ENCODE measurements at regions not wholly inside any gene's neighbourhood (a gene's known extent, or its start where the extent isn't known, plus 50 kb on each side); places are given as distances from the start of the nearest gene placed in this dataset.
A peak's percentile ranks its signal among the peaks of the same experiment; 100 is the strongest.

DNA sequence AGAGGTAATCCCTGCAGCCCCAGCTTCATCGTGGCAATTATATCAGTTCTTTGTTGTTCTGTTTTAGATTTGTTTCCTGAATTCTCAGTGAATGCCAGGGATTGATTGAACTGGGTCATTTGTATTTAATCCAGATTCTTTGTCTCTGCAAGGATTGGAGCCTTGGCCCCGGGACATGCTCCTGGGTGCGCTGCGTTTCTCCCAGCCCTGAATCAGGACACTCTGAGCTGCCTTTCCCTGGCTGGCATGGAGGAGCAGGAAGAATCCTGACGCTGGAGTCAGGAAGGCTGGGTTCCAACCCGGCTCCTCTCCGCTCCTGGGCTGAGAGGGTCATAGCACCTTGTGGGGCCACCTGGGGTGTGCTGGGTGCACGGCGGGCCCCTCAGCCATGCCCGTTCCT, 545.6 kb downstream of the QKI start:
- DNase-seq (ENCODE audit: low read depth), result no peak

DNA sequence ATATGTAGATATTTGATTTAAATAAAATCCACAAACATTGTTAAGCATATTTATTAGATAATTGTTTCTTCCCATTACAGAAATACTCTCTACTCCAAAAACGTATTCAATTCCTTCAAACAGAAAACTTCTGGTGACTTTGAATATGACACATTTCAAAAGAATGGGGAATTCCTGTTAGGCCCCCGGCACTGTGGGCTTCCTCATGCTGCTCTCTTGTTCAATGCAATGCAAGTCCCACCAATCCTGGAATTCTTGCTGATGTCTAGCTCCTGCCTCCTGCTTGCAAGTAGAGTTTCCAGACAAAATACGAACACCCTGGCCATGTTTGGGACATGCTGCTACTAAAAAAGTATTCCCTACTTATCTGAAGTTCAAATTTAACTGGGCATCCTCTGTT, 544.1 kb downstream of the QKI start:
- DNase-seq (ENCODE audit: low read depth), result no peak

DNA sequence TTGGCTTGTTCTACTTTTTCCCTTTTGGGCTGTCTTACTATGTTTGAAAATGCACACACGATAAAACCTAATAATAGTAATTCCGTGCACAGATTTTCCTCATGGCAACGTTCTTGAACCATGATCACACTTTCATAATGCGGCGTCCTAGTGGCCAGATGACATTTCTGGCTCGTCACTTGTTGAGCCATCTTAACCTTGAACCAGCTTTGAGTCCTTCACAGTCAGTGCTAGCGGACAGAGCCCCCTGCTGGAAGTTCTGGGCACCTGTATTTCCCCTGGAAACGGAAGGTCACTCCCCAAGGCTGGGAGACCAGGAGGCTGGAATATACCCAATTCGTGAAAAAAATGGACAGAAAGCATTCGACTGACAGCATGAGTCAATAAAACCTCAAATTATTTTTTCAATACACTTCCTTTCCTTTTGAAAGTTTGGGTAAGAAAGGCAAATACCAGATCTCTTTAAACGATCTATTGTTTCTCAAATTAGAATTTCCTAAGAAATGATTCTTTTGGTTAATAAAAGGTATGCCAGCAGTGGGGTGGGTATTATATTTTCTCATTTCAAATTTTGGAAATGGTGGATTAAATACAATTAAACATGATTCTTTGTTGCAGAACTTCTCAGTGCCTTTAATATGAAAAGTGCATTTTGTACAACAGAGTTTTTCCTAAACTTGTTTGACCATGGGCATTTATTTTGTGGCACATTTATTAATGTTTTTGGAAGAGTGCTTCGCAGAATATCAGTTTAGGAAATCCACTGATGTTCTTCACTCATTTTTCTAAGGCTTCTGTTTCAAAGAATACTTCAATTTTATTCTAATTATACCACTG, 542.3 kb downstream of the QKI start:
- peak; percentile 81 for DNase-seq (ENCODE audit: low read depth)

DNA sequence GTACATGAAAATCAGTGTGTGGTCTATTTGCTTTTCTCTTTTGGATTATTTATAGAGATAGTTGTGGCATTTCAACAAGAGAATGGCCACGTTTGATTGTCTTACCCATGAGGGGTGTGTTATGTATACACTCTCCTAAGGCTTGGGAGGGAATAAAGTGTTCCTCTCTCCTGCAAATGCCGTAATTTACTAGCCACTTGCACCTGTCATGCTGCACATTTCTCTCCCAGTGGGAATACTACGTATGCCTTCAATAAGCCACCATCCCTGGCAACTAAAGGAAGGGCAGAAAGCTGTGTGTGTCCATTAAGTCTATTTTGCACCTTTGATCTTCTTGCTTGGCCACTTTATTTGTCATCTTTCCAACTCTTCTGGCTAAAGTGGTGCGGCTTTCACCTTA, 541.2 kb downstream of the QKI start:
- DNase-seq (ENCODE audit: low read depth), result peak; percentile 9

DNA sequence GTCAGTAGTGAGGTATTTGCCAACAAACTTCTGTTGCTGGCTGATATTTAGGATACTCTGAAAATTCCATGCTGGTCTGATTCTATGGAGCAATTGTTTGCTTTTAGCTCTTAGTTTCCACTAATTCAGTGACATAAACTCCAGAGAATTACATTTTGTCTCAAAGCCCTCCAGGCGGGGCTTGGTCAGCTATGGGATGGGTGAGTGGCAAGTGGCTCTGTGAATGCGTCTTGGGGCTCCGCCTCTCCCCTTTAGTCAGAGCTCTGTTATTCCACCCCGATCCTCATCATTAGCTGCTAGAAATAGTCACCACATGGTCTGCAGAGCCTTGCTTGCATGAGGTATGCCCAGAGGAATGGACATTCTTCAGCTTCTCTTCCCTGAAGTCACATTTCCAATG, 540.6 kb downstream of the QKI start:
- peak; percentile 58 for DNase-seq (ENCODE audit: low read depth)

DNA sequence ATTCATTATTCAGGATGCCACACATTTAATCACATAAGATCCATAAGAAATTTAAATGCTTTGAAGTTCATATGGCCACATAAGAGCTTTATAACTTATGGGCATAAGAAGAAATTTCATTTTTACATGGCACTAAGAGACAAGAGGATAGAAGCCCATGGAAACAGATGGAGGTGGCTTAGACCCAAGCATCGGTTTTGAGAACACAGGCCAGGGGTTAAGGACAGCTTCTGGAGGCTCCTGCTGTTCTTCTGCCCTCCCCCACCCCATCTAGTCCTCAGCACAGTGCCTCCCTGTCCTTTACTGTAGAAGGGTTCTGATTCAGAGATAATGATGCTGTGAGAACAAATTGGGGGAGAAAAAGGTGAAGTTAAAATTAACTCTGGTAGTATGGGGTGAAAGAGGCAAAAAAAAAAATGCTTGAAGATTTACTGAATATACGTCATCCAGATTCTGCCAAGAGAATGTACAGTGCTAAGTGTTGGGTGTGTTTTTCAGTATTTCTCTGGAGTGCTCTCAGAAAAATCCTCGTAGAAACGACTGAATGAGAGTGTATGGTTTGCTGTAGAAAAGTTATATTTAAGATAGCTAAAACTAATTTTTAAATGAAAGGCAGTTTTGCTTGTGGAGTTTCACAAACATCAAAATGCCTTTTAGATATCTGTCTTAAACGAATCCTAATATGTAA, 539.7 kb downstream of the QKI start:
- no peak for DNase-seq (ENCODE audit: low read depth)

DNA sequence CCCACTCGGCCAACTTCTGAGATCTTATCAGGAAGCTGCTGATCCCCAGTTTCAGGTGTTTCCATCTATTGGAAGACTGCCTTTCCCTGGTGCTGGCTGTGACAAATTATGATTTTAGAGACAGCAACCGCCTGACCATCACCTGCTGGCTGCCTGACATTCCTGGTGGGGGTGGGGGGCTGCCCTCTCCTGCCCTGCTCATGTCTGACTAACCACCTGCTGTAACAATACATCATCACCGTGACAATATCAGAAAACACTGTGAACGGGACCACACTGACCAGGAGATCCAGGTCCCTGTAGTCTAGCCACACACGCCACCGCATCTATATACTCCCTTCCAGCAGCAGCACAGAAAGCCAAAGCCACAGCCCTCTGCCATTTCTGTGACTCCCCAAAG, 537.5 kb downstream of the QKI start:
- DNase-seq (ENCODE audit: low read depth), result no peak

DNA sequence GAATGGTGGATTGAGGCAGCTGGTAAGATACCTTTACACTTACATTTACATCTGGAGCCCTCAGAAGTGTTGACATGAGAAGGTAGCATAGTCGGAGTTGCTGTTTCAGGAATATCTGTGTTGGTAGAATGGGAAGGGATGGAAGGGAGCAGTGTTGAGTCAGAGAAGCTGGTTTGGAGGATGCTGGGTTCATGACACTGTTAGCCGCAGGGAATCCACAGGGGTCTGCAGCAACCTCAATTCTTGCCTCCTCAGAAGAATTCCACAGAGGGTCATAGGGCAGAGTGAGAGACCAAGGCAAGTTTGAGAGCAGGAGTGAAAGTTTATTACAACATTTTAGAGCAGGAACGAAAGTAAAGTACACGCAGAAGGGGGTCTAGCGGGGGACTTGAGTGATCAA, 536.8 kb downstream of the QKI start:
- no peak for DNase-seq (ENCODE audit: low read depth)

DNA sequence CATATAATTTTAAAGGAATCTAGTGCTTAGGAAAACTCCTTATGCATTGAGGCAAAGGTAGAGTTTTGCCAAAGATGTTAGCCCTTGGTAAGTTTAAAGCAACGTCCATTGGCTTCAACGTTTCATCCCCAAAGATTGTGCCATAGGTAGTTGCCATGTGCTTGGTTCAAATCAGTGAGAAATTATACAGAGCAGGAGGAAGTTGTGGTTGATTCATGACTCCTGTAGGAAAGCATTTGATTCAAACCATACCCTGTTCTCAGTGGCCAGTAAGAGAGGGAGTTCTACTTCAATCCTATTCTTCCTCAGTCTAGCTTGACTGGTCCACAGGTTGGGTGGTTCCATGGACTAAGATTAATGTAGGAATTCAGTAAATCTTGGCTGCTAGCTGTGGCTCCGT, 535.6 kb downstream of the QKI start:
- no peak for DNase-seq (ENCODE audit: low read depth)

DNA sequence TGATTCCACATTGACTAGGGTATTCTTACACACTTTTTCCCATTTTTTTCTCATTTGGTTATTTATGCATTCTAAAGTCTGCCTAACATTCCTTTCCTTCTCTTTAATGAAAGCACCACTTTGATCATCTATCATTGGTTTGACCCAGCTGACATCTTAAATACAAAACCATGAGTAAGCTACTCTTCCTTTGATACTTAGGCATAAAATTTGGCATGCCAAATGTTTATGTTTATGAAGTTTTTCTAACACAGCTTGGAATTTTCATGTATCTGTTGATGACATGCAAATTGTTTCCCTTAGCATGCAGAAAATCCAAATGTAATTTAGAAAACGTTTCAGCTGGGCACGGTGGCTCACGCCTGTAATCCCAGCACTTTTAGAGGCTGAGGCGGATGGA, 534.9 kb downstream of the QKI start:
- no peak for DNase-seq (ENCODE audit: low read depth)

DNA sequence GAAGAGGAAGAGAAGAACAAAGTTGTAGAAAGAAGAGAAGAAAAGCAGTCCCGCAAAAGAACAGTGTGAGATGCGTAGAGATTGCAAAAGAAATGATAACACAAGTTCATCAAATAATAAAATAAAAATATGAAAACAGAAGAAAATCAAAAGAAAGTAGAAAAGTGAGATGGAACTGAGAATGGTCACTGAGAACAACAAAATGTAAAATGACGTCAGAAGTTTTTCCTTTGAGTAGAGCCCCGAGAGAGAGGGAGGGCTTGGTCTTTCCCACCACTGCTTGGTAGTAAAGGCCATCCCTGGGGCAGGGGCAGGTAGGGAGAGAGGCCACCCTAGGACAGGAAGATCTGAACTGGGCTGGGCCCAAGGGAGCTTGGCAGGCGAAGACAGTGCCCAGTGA, 533.7 kb downstream of the QKI start:
- DNase-seq (ENCODE audit: low read depth), result no peak

DNA sequence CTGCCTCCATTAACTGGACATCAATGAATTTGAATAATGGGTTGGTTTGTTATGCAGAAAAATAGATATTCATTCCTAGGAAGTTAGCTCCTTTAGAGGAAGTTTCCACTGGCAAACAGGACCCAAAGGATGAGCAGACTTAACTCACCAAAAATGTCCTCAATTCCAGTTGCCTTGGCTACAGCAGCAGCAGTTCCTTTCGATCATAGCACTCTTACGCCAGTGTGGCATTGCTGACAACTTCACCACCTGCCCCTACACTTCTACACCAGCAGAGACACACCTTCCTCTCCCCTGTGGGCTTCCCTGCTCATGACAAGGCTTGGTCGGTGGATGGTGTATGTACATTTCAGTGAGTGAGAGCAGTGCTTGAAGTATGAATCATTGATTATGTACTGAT, 532.8 kb downstream of the QKI start:
- peak; percentile 6 for DNase-seq (ENCODE audit: low read depth)

DNA sequence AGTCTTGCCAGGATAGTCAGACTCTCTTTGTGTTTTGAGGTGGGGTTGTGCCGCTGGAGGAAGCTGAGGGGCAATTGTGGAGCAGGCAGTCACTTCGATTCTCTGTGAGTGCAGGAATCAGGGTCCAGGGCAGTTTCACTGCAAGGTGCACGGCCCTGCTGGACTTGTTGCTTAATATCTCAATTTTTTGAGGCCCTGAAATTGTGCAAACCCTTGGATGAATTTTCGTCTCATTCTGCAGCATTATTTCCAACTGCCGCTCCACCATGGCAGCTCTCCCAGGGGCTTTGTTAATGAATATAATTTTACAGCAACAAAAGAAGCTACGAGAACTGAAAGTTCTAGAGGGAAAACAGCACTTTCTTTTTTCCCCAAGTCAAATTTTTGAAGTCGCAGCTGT, 531.9 kb downstream of the QKI start:
- DNase-seq (ENCODE audit: low read depth), result no peak

DNA sequence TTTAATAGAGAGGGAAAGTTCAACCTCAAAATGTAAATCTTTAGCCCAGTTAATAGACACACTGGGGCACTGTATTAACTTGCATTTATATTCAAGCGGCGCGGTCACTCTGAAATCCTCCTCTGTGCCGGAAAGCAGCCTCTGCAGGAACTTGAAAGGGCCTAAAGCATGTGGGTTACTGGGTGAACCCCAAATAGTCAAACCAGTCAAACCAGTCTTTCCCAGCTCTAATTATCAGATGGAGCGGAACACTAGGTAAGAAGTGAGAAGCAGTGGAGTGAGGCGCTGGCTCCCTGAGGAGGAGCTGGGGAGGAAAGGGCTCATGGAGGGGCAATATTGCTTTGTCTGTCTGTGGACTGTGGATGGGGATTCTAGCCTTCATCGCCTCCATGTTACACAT, 531.3 kb downstream of the QKI start:
- DNase-seq (ENCODE audit: low read depth), result no peak

DNA sequence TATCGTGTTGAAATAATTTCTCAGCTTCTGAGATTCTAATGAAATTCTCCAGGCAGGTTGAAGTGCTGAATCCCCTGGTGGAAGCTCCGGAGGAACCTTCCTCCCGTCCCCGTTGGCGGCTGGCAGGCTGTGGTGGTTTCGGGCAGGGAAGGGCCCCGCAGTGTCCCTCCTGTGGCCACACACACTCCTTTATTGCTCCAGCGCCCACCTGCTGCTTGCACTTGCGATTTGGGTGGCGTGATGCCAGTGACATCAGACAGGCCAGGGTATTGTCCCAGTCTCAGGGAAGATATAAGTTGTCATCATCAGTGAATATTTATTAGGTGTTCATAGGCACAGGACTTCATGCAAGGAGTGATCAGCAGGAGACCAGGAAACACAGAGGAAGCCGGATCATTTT, 530.4 kb downstream of the QKI start:
- DNase-seq (ENCODE audit: low read depth), result no peak

DNA sequence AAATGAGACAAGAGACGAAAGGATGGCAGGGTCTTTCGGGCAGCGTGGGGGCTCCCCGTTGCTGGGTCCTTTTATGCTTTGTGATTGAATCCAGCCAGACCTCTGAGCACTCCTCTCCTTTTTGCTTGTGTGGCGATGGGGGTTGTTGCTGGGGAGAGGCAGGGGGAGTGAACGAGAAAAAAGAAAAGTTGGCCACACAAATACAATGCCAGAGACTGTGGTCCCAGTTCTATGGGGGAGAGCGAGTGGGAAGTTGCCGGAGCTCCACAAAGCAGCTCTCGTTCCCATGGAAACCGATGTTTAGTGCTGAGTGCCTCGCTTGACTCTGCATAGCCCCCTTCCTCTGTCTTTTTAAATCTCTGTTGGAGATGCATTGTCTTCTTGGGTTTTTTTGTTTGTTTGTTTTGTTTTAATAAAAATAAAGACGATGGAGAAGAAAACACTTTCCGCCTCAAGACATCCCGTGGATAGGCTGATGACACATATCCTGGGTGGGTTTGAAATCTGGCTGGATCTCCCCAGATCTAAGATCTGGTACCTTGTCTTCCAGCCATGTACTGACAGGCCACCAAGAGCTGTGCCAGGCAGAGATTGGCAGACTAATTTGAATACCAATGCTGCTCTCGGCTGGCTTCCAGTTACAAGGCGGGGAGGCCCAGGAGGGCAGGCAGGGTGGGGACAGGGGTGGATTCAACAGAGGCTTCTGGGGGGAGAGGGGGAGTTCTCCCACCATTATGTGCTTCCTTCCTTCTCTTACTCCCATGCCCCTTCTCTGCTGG, 529.3 kb downstream of the QKI start:
- DNase-seq (ENCODE audit: low read depth), result no peak

DNA sequence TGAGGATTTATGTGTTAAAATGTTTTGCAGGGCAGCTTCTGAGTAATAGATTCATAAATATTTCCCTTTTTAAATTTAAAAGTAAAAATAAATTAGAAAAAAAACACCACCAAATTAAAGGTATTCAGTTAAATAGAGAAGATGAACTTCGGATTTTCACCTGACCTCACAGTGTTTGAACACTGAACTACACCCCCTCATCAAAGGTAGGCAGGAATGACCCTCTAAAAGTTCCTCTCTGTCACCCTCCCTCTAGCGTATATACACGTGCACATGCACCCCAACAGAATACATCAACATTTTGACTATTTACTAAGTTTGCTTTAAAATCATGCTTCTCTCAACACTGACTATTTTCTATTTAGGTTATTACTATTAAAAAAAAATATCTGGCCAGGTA, 528.3 kb downstream of the QKI start:
- DNase-seq (ENCODE audit: low read depth), result no peak

DNA sequence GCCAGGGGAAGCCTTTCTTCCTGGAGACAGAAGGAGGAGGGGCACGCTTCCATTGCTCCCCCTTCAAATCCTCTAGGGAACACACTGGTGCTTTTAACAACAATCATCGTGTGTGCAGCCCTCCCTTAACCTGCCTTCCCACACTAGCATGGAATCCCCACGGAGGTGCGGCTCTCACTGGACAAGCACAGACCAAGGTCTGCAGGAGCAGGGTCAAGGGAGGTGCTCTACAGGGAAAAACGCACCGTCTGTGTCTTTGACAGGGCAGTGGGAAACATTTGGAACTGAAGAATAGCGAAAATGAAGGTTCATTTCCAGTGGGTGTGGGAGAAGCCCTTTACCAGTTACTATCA, 527.1 kb downstream of the QKI start:
- no peak for DNase-seq (ENCODE audit: low read depth)

DNA sequence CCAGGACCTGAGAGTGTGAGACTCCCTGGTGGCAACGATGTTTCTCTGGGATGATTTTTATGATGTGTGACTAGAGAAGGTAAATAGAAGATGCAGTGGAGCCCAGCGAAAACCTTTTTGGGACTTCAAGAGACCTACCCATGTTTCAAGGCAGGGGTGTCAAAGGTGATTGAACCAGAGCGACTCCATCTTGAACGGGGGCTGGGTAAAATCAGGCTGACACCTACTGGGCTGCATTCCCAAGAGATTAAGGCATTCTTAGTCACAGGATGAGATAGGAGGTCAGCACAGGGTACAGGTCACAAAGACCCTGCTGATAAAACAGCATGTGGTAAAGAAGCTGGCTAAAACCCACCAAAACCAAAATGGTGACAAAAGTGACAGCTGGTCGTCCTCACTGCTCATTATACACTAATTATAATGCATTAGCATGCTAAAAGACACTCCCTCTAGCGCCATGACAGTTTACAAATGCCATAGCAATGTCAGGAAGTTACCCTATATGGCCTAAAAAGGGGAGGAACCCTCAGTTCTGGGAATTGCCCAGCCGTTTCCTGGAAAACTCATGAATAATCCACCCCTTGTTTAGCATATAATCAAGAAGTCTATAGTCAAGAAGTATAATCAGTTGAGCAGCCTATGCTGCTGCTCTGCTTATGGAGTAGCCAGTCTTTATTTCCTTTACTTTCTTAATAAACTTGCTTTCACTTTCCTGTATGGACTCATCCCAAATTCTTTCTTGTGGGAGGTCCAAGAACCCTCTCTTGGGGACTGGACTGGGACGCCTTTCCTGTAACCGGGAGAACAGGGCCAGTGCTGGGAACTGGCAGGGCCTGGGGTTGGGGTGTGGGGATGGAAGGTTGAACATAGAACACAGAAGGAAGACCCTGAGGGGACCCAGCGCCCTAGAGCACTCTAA, 526.4 kb downstream of the QKI start:
- no peak for DNase-seq (ENCODE audit: low read depth)

DNA sequence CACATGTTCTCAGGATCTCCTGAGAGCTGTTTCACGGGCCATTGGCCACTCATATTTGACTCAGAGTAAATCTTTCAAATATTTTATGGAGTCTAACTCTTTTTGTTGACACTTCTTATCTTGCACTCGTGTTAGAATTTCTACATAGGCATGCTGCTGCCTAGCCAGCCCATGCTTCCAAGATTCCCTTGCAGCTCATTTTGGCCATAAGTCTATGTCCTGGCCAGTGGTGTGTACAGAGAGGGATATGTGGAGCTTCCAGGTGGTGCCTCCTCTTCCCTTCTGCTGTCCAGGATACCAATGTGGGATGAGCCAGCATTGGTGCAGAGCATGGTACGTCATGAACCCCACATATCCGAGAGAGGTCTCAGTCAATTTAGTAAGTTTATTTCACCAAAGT, 522.6 kb downstream of the QKI start:
- DNase-seq (ENCODE audit: low read depth), result no peak

DNA sequence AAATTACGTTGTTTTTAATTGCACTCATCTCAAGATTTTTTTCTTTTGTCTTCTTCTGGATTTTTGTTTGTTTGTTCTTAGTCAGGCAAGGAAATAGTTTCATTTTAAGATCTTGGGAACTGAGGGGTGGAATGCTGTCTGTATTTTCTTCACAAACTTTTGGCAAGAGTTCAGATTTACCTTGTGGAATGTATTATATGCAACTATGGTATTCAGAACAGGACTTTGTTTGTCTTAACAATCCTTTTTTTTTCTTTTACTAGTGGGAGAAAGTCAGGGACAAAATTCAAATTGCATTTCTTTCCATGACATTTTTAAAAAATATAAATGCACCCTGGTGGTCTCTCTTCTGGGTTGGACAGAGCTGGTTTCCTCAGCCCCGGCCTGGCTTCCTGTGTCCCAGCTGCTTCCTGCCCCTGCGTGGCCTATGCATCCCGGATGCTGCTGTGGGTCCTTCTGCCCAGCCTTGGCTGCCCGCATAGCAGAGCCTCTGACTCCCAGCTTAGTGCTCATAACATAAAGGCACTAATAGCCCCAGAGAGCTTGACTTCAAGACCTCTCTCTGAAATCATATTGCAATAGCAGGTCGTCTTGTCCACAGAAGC, 520.7 kb downstream of the QKI start:
- no peak for DNase-seq (ENCODE audit: low read depth)

Measured in LHCN-M2 (cell line).